Skin of body (tissue), 1 donor: ENCODE measurements at regions not wholly inside any gene's neighbourhood (a gene's known extent, or its start where the extent isn't known, plus 50 kb on each side); places are given as distances from the start of the nearest gene placed in this dataset.

Source experiments
- DNase-seq: peaks from one replicate; lab custom pipeline; 2025; lab: John Stamatoyannopoulos, UW

- no peak for DNase-seq
Observed at GRCh38 chr7:41107938-41108448, 594.9 kb downstream of the INHBA start.

GRCh38 chr7:41107330-41107937, 595.5 kb downstream of the INHBA start:
- no peak for DNase-seq

DNA sequence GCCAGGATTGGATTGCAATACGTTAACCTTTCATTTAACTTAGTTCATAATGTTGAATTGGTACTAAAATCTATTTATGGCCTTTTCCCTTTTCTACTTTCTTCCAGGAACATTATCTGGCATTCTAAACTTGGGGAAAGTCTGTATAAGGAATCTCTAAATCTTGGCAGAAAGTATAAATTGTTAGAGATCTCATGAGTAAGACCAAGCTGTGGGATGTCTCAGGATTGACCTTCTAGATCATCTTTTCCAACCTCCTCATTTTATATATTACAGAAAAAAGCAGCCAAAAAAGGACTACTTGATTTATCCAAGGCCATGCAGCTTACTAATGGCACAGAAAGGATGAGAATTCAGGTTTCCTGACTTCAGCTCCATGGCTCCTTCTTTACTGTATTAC, 598.3 kb downstream of the INHBA start:
- peak; percentile 23 for DNase-seq

DNA sequence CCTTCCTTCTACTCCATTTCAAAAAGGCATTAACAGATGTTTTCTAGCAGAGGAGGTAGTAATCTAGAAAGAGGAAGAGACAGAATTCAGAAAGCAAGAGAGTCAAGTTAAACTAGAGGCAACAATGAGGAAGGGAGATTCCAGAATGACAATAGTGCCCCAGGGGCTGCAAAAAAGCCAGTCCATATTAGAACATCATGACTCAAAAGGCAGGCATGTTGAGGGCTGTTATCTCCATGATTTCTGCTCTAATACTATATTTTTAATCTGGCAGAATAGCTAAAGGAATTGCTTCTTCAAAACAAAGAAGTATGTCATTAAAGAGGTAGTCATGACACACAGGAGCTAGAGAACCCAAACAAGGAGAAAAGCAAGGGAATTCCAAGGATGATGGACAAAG, 599.6 kb downstream of the INHBA start:
- DNase-seq, result no peak

GRCh38 chr7:41098846-41099245, 604.0 kb downstream of the INHBA start:
- DNase-seq, result no peak

DNA sequence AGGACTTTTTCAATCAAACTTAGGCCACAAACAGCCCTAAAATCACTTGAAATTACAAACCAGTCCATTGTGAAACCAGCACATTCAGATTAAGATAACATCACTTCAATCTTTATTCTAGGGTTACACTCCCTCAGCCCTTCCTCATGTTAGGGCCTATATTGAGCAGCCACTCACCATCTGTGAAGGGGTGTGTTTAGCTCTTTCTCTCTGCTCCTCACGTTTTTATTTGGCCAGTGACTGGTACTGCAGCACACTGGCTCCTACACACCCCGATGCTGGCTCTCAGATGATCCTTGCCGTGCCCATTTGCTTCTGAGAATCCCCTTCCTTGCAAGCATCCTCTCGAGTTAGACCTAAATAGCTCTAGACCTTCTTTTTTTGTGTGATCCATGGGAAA, 604.5 kb downstream of the INHBA start:
- DNase-seq, result no peak

DNA sequence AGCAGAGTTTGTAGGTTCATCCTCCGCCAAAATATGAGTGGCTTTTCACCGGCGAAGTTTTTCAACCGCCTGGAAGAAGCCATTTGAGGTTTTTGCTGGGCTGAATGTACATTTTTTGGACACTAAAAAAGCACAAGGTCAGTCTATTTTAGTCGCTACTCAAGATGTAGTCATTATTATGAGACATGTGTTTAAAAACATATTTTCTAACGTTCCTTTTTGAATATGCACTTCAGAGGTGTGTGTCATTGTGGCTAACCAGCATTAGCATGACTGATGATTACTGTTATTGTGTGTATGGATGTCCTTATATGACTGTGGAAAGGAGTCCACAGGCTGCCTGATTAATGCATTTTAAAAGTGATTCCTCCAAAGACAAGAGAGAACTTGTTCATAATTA, 605.4 kb downstream of the INHBA start:
- no peak for DNase-seq

GRCh38 chr7:41096917-41097316, 606.0 kb downstream of the INHBA start:
- no peak for DNase-seq

GRCh38 chr7:41093141-41093540, 609.7 kb downstream of the INHBA start:
- no peak for DNase-seq

- no peak for DNase-seq
Observed at GRCh38 chr7:41085244-41085643, 617.6 kb downstream of the INHBA start.

GRCh38 chr7:41084381-41084780, 618.5 kb downstream of the INHBA start:
- no peak for DNase-seq

DNA sequence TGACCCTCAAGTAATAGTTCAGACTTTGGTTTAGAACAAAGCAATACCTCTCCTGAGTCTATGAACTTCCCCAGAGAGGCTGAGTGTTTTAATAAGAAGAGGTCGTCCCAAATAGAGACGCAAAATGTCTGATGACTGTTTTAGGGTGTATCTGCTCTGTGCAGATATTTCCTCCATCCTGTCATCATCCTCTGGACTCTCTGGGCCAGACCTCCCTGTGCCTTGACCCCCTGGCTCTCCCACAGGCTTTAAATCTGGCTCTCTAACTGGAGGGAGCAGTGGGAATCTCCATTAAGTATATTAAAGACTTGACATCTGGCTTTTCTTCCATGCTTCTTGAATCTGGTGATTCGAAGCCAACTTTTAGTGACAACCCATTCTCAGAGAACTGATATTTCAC, 633.3 kb downstream of the INHBA start:
- no peak for DNase-seq

- no peak for DNase-seq
Observed at GRCh38 chr7:41067576-41067975, 635.3 kb downstream of the INHBA start.

GRCh38 chr7:41065663-41066062, 637.2 kb downstream of the INHBA start:
- DNase-seq, result no peak

DNA sequence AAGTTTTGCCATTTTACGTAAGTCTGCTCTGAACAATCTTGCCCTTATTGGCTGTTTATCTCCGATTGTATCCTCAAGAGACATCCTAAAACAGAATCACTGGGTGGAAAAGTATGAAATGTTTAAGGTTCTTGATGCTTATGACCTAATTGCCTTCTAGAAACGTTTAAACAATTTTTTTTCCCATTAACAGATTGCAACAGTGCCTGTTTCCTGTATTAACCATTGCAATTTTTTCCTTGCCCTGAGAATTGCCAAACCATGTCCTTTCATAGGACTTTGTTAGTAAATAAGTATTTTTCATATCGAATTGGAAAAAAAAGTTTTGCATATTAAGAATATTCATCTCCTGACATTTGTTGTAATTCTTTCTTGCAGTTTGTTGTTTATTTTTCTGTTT, 639.8 kb downstream of the INHBA start:
- DNase-seq, result no peak

GRCh38 chr7:41060796-41061195, 642.1 kb downstream of the INHBA start:
- no peak for DNase-seq

- DNase-seq, result no peak
Observed at GRCh38 chr7:41059796-41060195, 643.1 kb downstream of the INHBA start.

DNA sequence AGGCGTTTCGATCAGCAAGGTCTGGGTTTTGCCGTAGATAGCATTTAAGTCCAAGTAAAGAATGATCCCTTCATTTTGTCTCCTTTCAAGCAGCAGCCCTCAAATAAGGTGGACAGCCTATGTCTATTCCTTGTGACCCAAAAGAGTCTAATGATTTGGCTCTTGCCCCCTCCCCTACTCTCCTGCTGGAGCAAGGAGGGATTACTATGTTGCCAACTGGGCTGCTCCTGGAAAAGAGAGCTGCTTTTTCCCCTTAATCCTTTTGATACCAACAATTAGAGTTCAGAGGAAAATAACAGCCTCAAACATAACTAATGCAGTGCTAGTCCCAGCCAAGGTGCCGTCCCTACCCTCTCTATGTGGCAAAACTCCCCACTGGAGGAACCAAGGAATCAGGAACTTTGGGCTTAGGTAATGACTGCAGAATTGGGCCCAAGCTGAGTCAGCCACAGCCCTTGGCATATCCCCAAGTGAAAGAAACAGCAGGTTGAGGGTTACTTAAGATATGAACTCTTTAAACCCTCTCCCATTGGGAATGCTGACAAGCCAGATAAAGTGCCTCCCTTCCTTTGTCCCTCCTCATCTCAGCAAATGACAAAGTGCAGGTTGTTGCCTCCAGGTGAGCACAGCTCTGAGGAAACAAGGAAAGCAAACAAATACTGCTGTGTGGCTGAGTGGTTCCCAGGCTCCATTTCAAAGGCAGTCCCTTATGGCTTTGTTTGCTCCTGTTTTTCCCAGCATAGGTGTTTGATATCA, 643.7 kb downstream of the INHBA start:
- DNase-seq, result no peak

GRCh38 chr7:41054960-41055661, 647.8 kb downstream of the INHBA start:
- no peak for DNase-seq

DNA sequence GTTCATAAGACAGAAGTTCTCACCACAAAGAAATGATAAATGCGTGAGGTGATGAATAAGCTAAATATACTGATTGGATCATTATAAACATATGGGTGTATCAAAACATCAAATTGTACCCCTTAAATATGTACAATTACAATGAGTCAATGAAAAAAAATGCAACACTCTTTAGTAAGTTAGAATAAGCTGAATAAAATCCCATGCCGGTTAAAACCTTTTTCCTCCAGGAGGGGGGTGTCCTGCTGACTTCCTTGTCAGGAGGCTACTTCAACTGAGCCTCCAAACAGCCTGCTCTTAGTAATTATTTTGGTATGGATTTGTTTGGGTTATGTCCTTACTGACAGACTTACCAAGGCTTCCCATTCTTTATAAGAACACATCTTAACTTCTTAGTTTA, 649.1 kb downstream of the INHBA start:
- DNase-seq, result no peak

DNA sequence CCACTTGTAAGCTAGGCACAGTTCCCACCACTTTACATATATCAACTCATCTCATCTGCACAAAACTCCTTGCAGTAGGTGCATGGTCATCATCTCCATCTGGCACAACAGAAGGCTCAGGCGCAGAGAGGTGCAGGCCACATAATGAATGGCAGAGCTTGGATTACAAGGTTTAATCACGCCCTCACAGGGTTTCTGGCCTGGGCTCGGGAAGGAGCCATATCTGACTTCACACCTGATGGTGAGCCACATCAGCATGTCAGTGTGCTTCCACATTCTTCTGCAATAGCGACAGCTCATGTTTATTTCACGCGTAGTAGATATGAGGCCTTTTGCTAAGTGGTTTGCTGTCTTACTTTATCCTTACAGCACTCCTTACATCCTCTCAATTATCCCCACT, 650.2 kb downstream of the INHBA start:
- DNase-seq, result no peak

GRCh38 chr7:41052201-41052600, 650.7 kb downstream of the INHBA start:
- DNase-seq, result no peak

GRCh38 chr7:41051535-41051934, 651.4 kb downstream of the INHBA start:
- peak; percentile 48 for DNase-seq
